Activated T-cell treated with anti-CD3 and anti-CD28 coated beads, Interleukin-2, amount 50 U/mL, for 72 hours (primary cell): ENCODE measurements at regions not wholly inside any gene's neighbourhood (a gene's known extent, or its start where the extent isn't known, plus 50 kb on each side); places are given as distances from the start of the nearest gene placed in this dataset.

ENCODE experiments used
- ATAC-seq, 2 donors: fragments of 150-1000 bp; cut with Tn5 transposase; replicated peaks in 1 of 2; 2 replicates each; pipeline ENCODE4 v1.10.0; 2021; ENCODE audit warnings: moderate library complexity in 2 of 2, mild to moderate bottlenecking in 1 of 2
- DNase-seq, 2 donors: peaks; one replicate each; pipeline ENCODE4 v3.0.0; 2021 to 2022; ENCODE audit warnings: mixed read lengths in 1 of 2
- H3K27ac Mint-ChIP-seq: one replicate; pipeline ENCODE4 v1.8.0; 2022; ENCODE audit warnings: mild to moderate bottlenecking, moderate library complexity, mixed read lengths
- H3K27me3 Mint-ChIP-seq: one replicate; pipeline ENCODE4 v1.8.0; 2022; ENCODE audit warnings: low read depth, mixed read lengths
- H3K36me3 Mint-ChIP-seq, 2 donors: one replicate each; pipeline ENCODE4 v1.8.0; 2022; ENCODE audit warnings: mixed read lengths in 2 of 2, mild to moderate bottlenecking in 1 of 2; ENCODE audit not compliant: insufficient read depth in 2 of 2
- H3K4me1 Mint-ChIP-seq: one replicate; pipeline ENCODE4 v1.8.0; 2022; ENCODE audit warnings: low read depth, mixed read lengths
- H3K4me3 Mint-ChIP-seq, 2 donors: one replicate each; pipeline ENCODE4 v1.8.0; 2022; ENCODE audit warnings: mild to moderate bottlenecking in 2 of 2, mixed read lengths in 2 of 2, moderate library complexity in 2 of 2
- H3K9me3 Mint-ChIP-seq, 2 donors: one replicate each; pipeline ENCODE4 v1.8.0; 2022; ENCODE audit warnings: mixed read lengths in 2 of 2

- no peak overlapping the region for H3K4me3 Mint-ChIP-seq
- no peaks in the 10 kb centered on the region for H3K36me3 Mint-ChIP-seq
- H3K27ac Mint-ChIP-seq = no peak overlapping the region
- peaks cover 59% of the 10 kb centered on the region for H3K27me3 Mint-ChIP-seq
- no peak for ATAC-seq
- DNase-seq = no peak
- no peaks in the 10 kb centered on the region for H3K9me3 Mint-ChIP-seq
- peaks cover 9% of the 10 kb centered on the region for H3K4me1 Mint-ChIP-seq
Observed at GRCh38 chr4:41883988-41884734, 51.1 kb upstream of the TMEM33 start.

DNA sequence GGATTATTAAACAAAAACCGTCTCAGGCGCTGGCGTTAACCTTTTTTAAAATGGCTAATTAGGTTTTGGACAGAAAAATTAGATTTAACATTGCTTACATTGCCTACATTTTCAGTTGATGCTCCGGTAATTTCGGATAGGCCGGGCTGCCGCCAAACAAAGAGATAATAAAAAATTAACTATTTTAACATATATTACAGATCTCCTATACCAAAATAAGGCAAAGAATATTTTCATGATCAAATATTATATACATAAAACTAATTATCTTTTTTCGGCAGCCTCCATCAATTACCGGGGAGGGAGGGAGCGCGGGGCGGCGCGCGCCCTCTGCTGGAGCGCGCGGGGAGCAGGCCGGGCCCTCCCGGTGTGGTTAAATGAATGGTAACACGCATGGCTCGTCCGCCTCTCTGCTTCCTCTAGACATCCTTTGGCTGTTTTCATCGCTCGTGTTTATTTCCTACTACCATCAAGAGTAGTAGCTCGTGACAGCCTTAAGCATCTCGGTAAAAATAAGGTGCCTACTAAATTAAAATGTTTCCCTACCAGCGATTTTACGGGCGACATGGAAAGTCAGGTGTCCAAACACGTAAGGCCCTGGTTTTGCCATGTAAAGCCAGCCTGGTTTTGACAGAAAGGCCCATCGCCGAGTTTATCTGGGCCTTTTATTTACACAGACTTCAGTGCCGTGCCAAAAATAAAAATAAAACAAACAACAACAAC lies 52.4 kb upstream of the TMEM33 start:
- Mint-ChIP-seq H3K36me3 (no peaks in the 10 kb centered on the region), H3K27ac (peak overlapping the region; percentile 54), H3K9me3 (no peaks in the 10 kb centered on the region), H3K4me1 (peaks cover 14% of the 10 kb centered on the region), H3K27me3 (peaks cover 68% of the 10 kb centered on the region), H3K4me3 (peak overlapping the region; percentile 63 to 76)
- DNase-seq = peak; percentile 47 to 68
- ATAC-seq = peak; percentile 80 to 81

DNA sequence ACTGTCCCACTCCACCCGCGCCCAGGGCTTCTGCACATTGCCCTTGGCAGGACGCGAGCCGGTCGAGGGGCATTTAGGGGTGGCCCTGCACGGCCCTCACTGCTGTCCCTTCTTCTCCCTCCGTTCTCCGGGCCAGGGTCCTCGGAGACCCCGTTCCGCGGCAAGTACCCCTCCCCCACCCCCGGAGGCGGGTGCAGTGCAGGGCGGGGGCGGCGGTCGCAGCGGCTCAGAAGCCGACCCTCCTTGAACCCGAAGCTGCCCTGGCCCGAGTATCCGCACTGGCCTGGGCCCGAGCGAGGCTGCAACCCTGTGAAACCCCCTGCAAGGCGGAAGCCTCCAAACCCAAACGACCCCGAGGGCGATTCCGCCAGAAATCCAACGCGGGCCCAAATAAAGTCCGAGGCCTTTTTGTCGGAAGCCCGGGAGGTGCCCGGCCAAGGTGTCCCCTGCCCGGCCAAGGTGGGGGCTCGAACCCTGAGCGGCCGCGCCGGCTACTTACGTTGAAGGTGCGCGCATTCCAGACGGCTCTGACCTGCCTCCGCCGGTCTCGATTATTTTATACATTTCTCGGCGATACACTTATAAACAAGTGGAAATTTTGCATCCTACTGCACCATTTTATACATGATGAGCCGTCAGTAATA lies 53.1 kb upstream of the TMEM33 start:
- no peak for DNase-seq
- Mint-ChIP-seq H3K27ac (no peak overlapping the region), H3K36me3 (no peaks in the 10 kb centered on the region), H3K27me3 (peaks cover 68% of the 10 kb centered on the region), H3K4me3 (peak overlapping the region; percentile 57 to 76), H3K4me1 (peaks cover 14% of the 10 kb centered on the region), H3K9me3 (no peaks in the 10 kb centered on the region)
- peak in 1 of 2 donors; percentile 16 for ATAC-seq

- DNase-seq = no peak
- Mint-ChIP-seq H3K27ac (no peak overlapping the region), H3K9me3 (no peaks in the 10 kb centered on the region), H3K27me3 (peaks cover 69% of the 10 kb centered on the region), H3K4me3 (peak overlapping the region; percentile 74 to 78), H3K4me1 (peaks cover 14% of the 10 kb centered on the region), H3K36me3 (no peaks in the 10 kb centered on the region)
- no peak for ATAC-seq
Observed at GRCh38 chr4:41880840-41881831, 54.1 kb upstream of the TMEM33 start.

GRCh38 chr4:41880022-41880837 lies 55.0 kb upstream of the TMEM33 start:
- Mint-ChIP-seq H3K4me3 (peak overlapping the region in 1 of 2 donors; percentile 78), H3K36me3 (no peaks in the 10 kb centered on the region), H3K9me3 (no peaks in the 10 kb centered on the region), H3K27me3 (peaks cover 73% of the 10 kb centered on the region), H3K4me1 (peaks cover 14% of the 10 kb centered on the region), H3K27ac (peak overlapping the region; percentile 54)
- DNase-seq = no peak
- ATAC-seq = peak in 1 of 2 donors; percentile 14

GRCh38 chr4:41879552-41879951 lies 55.7 kb upstream of the TMEM33 start:
- Mint-ChIP-seq H3K4me3 (no peak overlapping the region), H3K4me1 (peaks cover 14% of the 10 kb centered on the region), H3K27me3 (peaks cover 77% of the 10 kb centered on the region), H3K27ac (no peak overlapping the region), H3K36me3 (no peaks in the 10 kb centered on the region), H3K9me3 (no peaks in the 10 kb centered on the region)
- ATAC-seq (no peak), DNase-seq (no peak)

GRCh38 chr4:41878991-41879491 lies 56.2 kb upstream of the TMEM33 start:
- H3K4me3 Mint-ChIP-seq = no peak overlapping the region
- no peaks in the 10 kb centered on the region for H3K36me3 Mint-ChIP-seq
- no peak for DNase-seq
- H3K27ac Mint-ChIP-seq = no peak overlapping the region
- ATAC-seq = no peak
- peaks cover 14% of the 10 kb centered on the region for H3K4me1 Mint-ChIP-seq
- no peaks in the 10 kb centered on the region for H3K9me3 Mint-ChIP-seq
- H3K27me3 Mint-ChIP-seq = peaks cover 82% of the 10 kb centered on the region

- no peak overlapping the region for H3K27ac Mint-ChIP-seq
- peaks cover 18% of the 10 kb centered on the region for H3K4me1 Mint-ChIP-seq
- no peak overlapping the region for H3K4me3 Mint-ChIP-seq
- H3K9me3 Mint-ChIP-seq = no peaks in the 10 kb centered on the region
- ATAC-seq (no peak), DNase-seq (no peak)
- H3K36me3 Mint-ChIP-seq = no peaks in the 10 kb centered on the region
- peaks cover 85% of the 10 kb centered on the region for H3K27me3 Mint-ChIP-seq
Observed at GRCh38 chr4:41878170-41878969, 56.9 kb upstream of the TMEM33 start.

GRCh38 chr4:41877020-41877796 lies 58.0 kb upstream of the TMEM33 start:
- Mint-ChIP-seq H3K36me3 (no peaks in the 10 kb centered on the region), H3K4me1 (peaks cover 18% of the 10 kb centered on the region), H3K27me3 (peaks cover 91% of the 10 kb centered on the region), H3K4me3 (no peak overlapping the region), H3K27ac (no peak overlapping the region), H3K9me3 (no peaks in the 10 kb centered on the region)
- ATAC-seq = no peak
- DNase-seq = no peak

GRCh38 chr4:41874873-41875272 lies 60.4 kb upstream of the TMEM33 start:
- DNase-seq (no peak), ATAC-seq (no peak)
- peaks cover 94% of the 10 kb centered on the region for H3K27me3 Mint-ChIP-seq
- peaks cover 8% of the 10 kb centered on the region for H3K4me1 Mint-ChIP-seq
- H3K9me3 Mint-ChIP-seq = no peaks in the 10 kb centered on the region
- no peak overlapping the region for H3K4me3 Mint-ChIP-seq
- H3K27ac Mint-ChIP-seq = no peak overlapping the region
- no peaks in the 10 kb centered on the region for H3K36me3 Mint-ChIP-seq

- H3K36me3 Mint-ChIP-seq = no peaks in the 10 kb centered on the region
- no peak overlapping the region for H3K4me3 Mint-ChIP-seq
- H3K27me3 Mint-ChIP-seq = peaks cover 94% of the 10 kb centered on the region
- no peak for ATAC-seq
- no peak overlapping the region for H3K27ac Mint-ChIP-seq
- no peaks in the 10 kb centered on the region for H3K9me3 Mint-ChIP-seq
- DNase-seq = no peak
- H3K4me1 Mint-ChIP-seq = peaks cover 8% of the 10 kb centered on the region
Observed at GRCh38 chr4:41874398-41874797, 60.8 kb upstream of the TMEM33 start.
